Fibroblast of skin of scalp (primary cell): ENCODE measurements at regions not wholly inside any gene's neighbourhood (a gene's known extent, or its start where the extent isn't known, plus 50 kb on each side); places are given as distances from the start of the nearest gene placed in this dataset.

Experiments
- DNase-seq: peaks from one replicate; pipeline ENCODE4 v3.0.0-alpha.2; 2013

DNA sequence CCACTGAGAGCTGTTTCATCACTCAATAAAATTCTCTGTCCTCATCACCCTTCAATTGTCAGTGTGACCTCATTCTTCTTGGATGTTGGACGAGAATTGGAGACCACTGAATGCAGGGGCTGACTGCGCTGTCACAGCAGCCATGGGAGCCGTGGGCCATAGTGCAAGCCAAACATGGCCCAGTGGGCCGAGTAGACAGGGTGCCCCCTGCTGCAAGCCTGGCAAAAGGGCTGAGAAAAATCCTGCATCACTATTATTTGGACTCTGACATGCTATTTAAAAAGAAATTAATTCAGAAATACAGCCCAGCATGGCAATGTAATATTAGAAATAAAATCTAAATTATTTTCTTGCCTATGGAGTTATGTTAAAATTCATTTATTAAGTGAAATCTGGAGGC lies 67.8 kb upstream of the FAM98A start:
- no peak for DNase-seq

DNA sequence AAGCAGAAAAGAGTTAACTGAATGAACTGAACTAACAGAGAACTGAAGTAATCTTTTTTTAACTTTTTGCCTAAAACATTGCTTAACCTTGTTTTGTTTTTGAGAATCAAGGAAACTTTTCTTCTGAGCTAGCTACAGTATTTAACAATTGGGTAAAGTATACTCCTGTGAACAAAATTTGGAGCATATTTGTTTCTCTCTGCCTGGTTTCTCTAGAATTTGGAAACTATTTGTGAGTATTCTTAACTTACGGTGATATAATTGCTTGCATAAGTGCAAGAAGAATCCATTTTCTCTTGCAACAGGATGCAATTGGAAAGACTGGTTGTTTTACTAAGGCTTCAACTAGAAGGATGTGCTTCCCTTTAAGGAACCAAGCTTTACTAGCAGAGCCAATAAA lies 65.9 kb upstream of the FAM98A start:
- DNase-seq, result no peak

DNA sequence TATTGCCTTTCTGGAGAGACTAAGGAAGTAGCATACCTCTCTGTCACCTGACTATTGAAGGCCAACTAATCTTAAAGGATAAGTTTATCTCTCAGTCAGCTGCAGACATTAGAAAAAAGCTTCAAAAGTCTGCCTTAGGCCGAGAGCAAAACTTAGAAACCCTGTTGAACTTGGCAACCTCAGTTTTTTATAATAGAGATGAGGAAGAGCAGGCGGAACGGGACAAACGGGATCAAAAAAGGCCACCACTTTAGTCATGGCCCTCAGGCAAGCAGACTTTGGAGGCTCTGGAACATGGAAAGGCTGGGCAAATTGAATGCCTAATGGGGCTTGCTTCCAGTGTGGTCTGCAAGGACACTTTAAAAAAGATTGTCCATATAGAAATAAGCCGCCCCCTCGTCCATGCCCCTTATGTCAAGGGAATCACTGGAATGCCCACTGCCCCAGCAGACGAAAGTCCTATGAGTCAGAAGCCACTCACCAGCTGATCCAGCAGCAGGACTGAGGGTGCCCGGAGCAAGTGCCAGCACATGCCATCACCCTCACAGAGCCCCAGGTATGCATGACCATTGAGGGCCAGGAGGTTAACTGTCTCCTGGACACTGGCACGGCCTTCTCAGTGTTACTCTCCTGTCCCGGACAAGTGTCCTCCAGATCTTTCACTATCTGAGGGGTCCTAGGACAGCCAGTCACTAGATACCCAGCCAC lies 61.5 kb upstream of the FAM98A start:
- no peak for DNase-seq

DNA sequence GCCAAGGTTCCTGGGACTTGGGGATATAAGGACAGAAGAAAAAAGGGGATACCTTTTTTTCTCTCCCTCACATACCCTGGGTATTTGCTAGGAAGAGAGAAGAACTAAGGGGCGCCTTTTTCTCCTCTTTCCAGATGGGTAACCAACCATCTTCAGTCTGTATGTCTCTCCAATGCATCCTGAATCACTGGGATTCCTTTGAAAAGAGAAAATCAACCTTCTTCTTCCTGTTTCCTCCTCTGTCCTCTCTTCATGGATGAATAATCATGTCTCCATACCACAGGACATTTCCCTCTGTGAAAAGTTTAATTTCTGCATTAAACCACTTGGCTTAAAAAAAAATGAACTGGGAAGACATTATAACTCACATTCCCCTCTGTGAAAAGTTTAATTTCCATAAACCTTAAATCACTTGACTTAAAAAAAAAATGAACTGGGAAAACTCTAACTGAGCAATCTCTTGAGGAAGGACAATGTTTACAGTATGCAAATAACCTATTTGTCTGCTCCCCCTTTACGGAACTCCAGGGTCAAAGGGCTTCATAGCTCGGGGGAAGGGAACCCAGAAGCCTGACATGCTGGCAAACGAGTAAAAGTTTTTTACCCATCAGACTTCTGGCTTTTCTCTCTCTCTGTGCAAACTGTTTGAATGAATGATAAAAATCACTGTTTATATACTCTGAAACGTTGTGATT lies 56.7 kb upstream of the FAM98A start:
- DNase-seq, result no peak

DNA sequence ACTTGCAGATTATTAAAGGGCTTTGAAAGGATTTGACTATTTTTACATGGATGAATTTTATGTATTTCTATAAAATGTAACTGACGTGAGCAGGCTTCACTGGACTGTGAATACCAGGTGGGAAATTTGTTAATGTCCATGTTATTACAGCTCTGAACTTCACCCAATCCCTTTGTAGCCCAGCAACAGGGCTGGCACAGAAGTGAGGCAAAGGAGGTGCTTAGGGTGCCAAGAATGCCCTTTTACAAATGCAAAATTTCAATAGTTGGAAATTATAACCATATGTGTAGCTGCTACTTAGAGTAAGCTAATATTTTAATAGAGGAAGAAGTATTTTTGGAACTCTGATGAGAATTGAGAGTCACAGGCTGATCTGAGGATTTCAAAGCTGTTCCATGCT lies 53.7 kb upstream of the FAM98A start:
- DNase-seq, result no peak

DNA sequence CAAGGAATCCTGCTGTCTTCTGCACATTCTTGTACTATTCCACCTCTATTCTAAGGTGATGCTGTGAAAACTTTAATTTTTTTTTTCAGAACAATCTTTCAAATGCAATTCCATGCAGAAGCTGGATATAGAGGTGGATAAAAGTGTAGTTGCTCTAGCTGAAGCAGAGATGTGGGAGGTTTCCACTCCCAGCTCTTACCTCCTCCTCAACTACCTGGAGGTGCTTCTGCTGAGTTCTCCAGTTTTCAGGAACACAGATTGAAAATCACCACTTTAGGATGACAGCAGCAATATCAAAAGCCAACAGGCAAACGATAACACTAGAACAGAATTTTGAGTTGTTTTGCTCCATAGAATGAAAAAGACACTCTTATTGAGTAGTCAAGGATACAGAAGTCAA lies 51.1 kb upstream of the FAM98A start:
- DNase-seq, result no peak
